Fibroblast of skin of scalp (primary cell): ENCODE measurements at regions not wholly inside any gene's neighbourhood (a gene's known extent, or its start where the extent isn't known, plus 50 kb on each side); places are given as distances from the start of the nearest gene placed in this dataset.
"Not testable (repeated sequence)": the region's sequence is repeated elsewhere in the genome, so short reads cannot be mapped to it uniquely, and the experiment has no call there.

Source experiments
- DNase-seq: peaks from one replicate; pipeline ENCODE4 v3.0.0-alpha.2; 2013

- no peak for DNase-seq
Measured at GRCh38 chr20:57813509-57814269, 103.9 kb upstream of the PMEPA1 start.

DNA sequence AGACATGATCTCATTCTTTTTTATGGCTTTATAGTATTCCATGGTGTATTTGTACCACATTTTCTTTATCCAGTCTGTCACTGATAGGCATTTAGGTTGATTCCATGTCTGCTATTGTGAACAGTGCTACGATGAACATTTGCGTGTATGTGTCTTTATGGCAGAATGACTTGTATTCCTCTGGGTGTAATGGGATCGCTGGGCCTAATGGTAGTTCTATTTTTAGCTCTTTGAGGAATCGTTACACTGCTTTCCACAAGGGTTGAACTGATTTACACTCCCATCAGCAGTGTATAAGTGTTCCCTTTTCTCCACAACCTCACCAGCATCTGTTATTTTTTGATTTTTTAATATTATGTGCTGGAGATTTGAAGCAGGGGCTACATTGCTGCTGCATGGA, 102.8 kb upstream of the PMEPA1 start:
- not testable (repeated sequence) for DNase-seq

DNA sequence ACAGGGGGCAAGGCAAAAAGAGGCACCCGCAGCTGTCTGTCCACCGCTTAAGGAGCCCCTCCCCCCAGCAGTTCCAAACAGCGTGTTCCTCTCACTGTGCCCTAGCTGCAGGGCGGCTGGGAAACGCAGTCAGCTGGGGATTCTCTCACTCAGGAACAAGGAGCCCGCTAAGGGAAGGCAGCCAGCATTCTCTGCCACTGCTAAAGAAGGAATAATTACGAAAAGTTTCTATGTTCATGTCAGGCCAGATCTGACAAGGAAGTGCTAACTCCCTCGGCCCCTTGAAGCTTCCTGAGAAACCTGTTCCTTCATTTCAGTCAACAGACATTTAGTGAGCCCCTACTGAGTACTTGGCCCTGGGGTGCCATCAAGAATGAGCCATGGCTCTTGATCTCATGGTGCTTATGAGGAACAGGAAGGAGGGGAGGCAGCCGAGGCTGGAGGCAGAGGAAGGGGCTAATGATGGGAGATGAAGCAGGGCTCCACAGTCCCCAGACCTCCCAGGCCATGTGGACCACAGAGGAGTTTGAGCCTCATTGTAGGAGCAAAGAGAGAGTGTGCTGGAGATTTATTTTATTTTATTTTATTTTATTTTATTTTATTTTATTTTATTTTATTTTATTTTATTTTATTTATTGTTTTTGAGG, 101.7 kb upstream of the PMEPA1 start:
- DNase-seq = no peak

DNA sequence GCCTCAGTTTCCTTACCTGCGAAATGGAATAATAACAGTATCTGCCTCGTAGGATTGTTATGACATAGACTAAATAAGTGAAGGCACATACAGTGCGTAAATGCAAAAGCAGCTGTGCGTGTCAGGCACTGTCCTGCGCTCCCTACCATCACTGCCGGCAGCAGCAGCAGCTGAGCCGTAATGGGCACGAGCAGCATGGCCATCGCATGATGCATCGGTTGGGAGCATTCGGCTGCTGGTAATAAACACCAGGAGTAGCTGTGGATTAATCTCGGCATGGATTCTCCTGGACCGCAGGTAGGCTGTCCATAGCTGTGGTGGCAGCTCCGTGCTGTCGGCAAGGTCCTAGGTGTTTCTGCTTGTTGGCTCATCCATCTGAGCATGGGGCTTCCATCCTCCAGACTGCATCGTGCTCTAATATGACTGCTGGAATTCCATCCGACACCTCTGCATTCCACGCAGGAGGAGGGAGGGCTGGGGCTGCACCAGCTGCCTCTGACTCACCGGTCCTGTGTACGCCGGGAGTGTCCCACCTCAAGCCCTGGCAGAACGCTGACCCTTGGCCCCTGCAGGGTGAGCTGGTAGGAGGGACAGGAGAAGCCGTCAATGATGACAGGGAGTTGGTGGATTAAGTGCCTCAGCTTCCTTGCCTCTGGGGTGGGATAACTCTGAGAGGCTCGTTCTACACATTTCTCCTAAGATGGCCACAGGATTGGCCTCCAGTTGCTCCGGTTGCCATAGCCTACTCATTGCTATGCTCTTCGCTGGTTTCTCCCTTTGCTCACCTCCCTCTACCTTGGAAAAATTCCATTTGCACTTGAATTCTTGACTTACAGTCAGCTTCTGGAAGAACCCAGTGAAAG, 100.9 kb upstream of the PMEPA1 start:
- DNase-seq = no peak

- DNase-seq = no peak
Measured at GRCh38 chr20:57809661-57810172, 99.9 kb upstream of the PMEPA1 start.

DNA sequence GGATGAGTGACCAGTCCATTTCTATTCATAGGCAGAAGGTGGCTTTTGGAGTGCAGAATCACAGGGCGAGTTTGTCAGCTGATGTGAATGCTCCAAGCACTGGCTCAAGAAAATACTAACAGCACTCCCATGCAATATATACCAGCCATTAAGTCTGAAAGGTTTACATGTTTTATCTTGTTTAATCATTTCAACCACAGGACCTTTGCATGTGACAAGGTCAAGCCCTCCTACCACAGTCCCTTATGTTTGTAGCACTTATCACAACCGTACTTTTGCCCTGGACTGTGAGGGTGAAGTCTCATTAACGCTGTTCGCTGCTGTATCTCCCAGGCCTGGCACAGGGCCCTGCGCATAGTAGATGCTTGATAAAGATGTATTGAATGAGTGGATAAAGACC, 99.3 kb upstream of the PMEPA1 start:
- no peak for DNase-seq

DNA sequence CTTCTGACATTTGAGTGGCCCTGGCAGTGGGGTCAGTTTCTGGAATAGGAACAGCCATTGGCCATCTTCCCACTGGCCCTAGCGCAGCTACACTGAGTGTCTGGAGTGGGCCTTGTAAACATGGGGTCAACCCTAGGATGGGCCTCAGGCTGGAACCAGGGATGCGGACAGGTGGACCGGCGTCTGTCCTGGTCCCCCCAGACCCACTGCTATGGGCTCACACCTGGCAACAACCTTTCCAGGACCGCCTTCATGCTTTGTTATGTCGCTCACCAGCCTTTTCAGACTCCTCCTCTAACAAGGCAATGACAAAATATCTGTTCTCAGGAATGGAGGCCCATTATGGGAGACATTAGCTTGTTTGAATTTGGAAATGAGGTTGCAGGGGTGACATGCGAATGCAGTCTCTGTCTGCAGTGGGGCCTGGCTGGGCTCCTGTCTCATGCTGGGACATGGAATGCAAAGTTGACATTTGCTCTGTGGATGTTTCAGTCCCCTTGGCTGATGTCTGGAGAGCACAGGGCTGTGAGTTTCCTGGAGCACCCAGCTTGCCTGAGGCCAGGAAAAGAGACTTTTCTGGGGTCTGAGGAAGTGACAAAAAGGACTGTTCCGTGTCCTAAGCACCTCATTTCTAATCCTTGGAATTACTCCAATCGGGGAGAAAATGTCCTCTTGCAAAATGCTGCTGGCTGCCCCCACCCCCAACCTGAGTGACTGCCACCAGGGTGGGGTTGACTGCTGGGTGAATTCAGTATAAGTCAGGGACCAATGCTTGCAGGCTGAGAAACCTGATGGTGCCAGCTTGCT, 98.7 kb upstream of the PMEPA1 start:
- no peak for DNase-seq

DNA sequence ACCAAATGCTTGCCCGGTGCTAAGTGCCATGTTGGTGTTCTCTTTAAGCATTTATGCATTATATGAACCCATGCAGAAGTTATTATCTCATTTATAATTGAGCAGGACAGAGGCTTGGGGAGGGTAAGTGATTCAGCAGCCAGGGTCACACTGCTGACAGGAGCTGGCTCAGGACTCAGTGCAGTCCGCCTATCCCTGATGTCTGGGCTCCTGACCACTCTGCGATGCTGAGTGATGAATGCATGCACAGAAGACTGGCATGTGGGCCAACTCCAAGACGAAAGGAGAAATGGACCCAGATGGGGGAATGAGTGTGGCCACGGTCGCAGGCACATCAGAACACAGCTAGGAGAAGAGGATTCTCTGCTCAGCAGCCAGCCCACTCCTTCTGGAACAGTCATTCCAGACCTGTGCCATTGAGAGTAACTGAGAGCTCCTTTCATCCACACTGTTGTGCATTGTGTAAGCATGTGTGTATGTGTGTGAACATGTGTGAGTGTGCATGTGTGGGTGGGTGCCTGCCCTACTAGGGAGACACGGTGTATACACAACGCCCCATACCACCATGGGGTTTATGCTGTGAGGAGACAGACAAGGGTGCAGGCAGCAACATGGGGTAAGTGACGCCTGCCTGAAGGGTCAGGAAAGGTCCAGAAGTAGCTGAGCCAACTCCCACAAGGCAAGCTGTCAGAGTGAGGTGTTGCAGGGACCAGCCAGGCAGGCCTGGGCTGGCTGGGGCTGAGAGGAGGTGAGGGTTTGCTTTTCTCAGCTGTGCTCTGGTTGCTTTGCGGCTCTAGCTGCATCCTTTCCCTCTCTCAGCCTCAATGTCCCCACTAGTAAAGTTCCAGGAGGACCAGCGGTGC, 97.8 kb upstream of the PMEPA1 start:
- DNase-seq = no peak

DNA sequence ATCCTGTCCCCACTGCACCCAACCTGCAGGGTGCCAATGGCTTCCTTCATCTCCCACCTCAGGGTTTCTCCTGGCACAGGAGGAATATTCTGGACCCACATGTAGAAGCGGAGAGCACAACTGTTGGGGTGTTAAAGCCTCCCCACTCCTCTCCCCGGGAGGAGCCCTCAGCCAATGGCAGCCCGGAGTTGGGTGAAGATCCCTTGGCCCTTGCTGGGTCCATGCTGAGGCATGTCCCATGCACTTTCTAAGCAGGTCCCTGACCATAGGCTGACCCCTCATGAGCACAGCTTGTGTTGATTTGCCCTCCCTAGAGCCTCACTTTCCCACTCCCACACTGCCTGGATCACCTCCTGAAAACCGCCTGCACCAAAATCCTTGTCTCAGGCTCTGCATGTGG, 97.2 kb upstream of the PMEPA1 start:
- DNase-seq = no peak

- no peak for DNase-seq
Measured at GRCh38 chr20:57806476-57806875, 96.7 kb upstream of the PMEPA1 start.

DNA sequence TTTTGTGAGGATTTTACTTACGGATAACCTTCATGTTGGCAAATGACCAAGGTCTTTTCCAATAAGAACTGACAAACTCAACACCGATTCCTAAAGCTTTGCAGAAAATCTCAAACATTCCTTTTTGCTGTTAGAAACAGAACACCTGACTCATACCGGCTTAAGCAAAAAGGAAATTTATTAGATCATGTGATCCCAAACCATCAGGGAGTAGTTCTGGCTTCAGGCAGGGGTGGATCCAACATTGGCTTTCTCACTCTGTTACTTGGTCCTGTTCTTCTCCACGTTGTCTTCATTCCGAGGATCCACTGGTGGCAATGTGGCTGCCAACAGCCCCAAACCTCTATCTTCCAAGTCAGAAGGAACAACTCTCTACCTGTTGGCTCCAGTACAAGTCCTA, 95.9 kb upstream of the PMEPA1 start:
- no peak for DNase-seq

- no peak for DNase-seq
Measured at GRCh38 chr20:57804470-57805250, 94.8 kb upstream of the PMEPA1 start.

DNA sequence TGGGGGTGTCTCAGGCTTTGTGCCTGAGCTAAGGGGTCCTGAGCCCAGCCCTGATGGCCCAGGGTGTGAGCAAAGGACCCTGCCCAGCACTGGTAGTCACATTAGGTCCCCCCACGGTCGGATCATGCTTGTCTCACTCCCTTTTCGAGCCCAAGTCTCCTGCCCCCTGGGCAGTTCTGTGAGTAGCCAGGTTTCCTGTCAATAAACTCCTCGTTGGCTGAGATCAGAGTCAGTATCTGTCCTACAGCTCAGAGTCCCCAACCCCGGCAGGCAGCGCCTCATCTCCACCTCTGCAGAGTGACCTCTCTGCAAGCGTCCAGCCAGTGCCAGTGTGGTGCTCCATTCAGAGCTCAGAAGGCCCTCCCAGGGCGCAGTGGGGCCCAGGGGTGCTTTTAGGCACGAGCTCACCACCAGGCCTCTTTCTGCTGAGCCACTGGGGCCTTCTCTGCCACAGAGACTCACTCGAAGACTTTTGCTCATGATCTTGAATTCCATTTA, 93.7 kb upstream of the PMEPA1 start:
- no peak for DNase-seq

- DNase-seq = no peak
Measured at GRCh38 chr20:57802765-57803507, 93.1 kb upstream of the PMEPA1 start.

DNA sequence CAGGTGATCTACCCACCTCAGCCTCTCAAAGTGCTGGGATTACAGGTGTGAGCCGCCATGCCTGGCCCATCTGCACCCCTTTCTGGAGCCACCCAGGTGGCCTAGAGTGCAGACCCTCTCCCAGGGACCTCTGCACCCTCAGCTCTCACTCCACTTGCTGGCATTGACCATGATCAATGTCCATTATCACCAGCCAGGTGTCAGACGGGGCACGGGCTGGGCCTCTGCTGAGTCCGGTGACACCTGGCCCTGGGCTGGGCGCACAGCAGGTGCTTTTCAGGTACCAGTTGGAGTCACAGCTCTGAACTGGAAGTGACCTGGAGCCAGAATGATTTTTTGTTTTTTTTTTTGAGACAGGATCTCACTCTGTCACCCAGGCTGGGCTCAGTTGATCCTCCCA, 91.8 kb upstream of the PMEPA1 start:
- no peak for DNase-seq

GRCh38 chr20:57800791-57801430, 91.1 kb upstream of the PMEPA1 start:
- DNase-seq = no peak

- DNase-seq = no peak
Measured at GRCh38 chr20:57797401-57797800, 87.6 kb upstream of the PMEPA1 start.

- DNase-seq = no peak
Measured at GRCh38 chr20:57795977-57796560, 86.3 kb upstream of the PMEPA1 start.

GRCh38 chr20:57795342-57795697, 85.5 kb upstream of the PMEPA1 start:
- DNase-seq = peak; percentile 29
